DMS153 treated with DMSO at 0.1 percent for 48 hours (cell line): ENCODE measurements at regions not wholly inside any gene's neighbourhood (a gene's known extent, or its start where the extent isn't known, plus 50 kb on each side); places are given as distances from the start of the nearest gene placed in this dataset.
"Not testable (repeated sequence)": the region's sequence is repeated elsewhere in the genome, so short reads cannot be mapped to it uniquely, and the experiment has no call there.

Source experiments
- DNase-seq: peaks from one replicate; lab custom pipeline; 2025; ENCODE audit not compliant: unreplicated experiment; lab: John Stamatoyannopoulos, UW

- DNase-seq, result no peak
These were observed 125.2 kb upstream of the TFPI start for GRCh38 chr2:187679454-187679853.

DNA sequence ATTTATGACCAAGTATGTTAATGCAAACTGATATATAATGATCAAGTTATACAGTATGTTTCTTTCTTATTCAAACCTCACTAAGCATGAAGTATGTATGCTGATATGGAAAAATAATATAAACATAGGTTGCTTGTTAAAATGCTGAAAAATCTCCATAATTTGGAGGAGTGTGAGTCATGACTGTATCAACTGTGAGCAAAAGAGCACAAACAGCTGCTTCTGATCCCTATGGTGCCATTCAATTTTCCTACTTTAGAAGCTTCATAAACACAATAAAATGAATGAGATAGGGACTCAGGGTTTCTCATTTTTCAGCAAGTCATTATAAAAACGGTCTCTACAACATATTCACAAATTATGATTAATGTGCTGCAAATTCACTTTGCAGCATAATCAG is 129.9 kb upstream of the TFPI start:
- no peak for DNase-seq

DNA sequence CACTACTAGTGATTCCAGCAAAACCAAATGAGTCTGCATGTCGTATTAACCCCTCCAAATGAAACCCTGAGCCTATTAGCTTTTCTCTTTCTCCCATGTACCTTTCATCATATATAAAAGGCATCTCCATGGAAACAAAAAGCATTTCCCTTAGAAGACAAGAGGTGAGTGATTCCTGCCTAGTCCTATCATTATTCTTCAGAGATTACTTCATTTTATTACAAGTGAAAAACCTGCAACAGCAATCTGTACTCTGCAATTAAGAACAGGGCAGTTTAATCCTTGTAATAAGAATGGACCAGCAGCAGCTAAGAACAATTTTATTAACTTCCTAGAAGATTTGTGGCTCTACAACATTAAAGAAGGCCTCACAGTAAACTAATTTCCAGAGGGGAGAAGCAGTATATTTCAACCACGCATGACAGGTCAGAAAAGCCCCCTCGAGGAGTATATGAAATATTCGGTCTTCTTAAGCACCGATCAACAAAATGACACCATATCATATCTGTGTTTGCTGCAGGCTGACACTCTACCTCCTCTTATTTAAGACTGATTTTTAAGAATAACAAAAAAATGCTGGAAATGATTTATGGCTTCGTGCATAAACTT is 132.3 kb upstream of the TFPI start:
- DNase-seq, result no peak

GRCh38 chr2:187687585-187687984 is 133.3 kb upstream of the TFPI start:
- DNase-seq, result no peak

DNA sequence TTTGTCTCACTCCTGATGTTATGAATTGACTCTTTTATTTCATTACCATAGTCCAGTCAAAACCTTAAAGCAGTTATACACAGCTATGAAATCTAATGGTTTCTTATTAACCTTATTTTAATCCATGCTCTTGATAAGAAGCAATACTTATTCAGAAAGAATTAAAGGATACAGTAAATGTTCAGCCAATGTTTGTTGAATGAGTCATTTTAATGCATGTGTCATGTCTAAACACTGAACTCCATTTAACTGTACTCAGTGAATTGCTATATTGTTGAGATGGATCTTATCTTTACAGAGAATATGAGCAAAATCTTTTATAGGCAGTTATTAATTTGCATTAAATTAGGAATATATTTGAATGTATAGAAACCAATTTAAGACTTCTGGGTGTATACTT is 135.1 kb upstream of the TFPI start:
- DNase-seq, result no peak

- no peak for DNase-seq
These were observed 139.7 kb upstream of the TFPI start for GRCh38 chr2:187693923-187694322.

DNA sequence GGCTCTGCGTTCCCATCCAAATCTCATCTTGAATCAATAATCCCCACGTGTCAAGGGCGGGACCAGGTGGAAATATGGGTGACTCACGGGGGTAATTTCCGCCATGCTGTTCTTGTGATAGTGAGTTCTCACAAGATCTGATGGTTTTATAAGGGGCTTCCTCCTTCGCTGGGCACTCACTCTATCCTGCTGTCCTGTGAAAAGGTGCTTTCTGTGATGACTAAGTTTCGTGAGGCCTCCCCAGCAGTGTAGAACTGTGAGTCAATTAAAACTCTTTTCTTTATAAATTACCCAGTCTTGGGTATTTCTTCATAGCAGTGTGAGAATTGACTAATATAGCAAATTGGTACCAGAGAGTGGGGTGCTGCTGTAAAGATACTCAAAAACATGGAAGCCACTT is 142.4 kb upstream of the TFPI start:
- not testable (repeated sequence) for DNase-seq

- DNase-seq, result no peak
These were observed 144.3 kb upstream of the TFPI start for GRCh38 chr2:187698374-187699110.

- no peak for DNase-seq
These were observed 147.9 kb upstream of the TFPI start for GRCh38 chr2:187702157-187702556.

GRCh38 chr2:187708272-187708671 is 154.0 kb upstream of the TFPI start:
- no peak for DNase-seq

GRCh38 chr2:187709065-187709464 is 154.8 kb upstream of the TFPI start:
- no peak for DNase-seq

DNA sequence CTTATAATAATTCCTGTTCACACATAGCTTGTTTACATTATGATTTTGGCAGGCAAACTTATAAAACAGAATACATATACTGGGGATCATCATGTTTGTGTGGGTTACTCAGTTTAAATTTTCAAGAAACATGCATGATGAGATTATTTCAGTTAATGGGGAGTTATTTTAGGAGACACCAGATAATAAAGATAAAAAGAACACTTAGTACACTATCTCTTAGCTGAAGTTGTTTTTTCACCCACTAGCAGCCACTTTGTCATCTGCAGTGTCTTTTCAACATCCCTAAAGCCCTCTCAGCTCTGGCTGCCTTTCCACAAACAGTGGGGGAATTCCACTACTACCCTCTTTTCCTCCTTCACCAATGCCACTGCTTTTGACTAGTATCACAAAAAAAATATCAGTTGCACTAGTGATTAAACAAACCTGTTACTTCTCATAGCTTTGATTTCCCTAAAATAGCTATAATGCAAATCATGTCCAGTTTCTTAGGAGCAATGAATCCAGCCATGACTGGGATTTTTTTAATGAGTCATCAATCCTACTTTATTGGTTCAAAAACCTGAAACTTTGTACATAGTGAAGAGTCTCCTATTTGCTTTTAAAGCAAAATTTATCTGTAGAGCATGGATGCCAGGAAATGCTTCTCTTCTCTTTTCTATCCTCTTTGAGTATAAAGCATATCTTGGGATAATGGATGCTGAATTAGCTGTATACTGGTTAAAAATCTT is 156.7 kb upstream of the TFPI start:
- DNase-seq, result no peak

- DNase-seq, result no peak
These were observed 161.4 kb upstream of the TFPI start for GRCh38 chr2:187715590-187715989.

DNA sequence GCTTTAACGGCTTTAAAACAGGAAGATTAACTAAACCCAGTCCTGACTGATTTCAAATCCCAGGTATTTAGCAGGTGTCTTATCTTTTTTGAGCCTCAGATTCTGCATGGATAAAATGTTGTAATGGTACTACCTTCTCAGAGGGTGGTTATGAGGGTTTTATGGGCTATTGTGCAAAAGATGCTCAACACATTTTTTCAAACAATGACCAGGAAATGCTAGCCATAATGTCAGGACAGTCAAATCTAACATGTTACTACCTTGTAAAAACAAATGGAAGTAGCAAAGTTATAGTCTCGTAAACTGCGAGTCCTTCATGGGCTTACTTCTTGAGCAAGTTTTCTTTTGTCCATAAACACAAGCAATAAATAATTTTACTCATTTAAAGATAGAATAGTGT is 162.1 kb upstream of the TFPI start:
- no peak for DNase-seq

- no peak for DNase-seq
These were observed 163.9 kb upstream of the TFPI start for GRCh38 chr2:187718092-187718491.

DNA sequence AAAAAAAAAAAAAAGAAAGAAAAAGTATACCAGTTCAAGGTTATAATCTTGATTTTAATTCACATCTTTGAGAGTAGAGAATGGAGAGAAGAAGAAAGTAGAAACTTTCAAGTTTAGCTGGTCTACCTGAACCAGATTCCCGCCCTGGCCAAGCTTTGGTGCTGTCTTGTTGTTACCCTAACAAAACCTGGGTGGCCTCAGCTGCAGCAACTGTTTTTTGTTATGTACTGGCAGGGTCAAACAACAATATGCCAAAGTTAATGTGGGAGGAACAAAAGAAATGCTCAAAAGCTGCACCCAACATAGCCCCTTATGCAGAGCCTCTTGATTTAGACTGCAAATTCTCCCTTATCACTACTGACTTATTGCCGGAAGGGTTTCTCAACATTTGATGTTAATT is 165.3 kb upstream of the TFPI start:
- no peak for DNase-seq

DNA sequence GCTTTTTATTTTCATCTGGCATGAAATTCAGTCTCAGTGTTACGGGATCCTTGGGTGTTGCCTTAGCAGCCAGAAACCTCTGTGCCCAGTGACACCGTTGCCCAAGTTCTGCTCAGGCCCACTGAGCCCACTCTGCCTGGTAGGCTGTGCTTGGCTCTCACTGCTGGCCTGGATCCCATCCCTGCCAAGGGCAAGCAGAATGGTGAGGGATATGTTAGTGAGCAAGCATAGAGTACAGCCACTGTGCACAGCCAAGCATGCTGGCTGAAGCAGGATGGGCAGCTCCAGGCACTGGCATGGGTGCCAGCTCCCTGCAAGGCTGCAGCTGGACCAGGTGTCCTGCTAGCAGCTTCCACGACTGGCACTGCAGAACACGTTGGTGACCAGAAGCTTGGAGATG is 194.7 kb upstream of the TFPI start:
- no peak for DNase-seq

- DNase-seq, result no peak
These were observed 195.7 kb upstream of the TFPI start for GRCh38 chr2:187749804-187750431.

GRCh38 chr2:187768995-187769394 is 214.8 kb upstream of the TFPI start:
- no peak for DNase-seq

- no peak for DNase-seq
These were observed 215.2 kb upstream of the TFPI start for GRCh38 chr2:187769437-187769836.

GRCh38 chr2:187774551-187775071 is 220.4 kb upstream of the TFPI start:
- no peak for DNase-seq

GRCh38 chr2:187775196-187775595 is 221.0 kb upstream of the TFPI start:
- DNase-seq, result no peak
